ENCODE measurements at regions not wholly inside any gene's neighbourhood (a gene's known extent, or its start where the extent isn't known, plus 50 kb on each side); places are given as distances from the start of the nearest gene placed in this dataset.

GRCh38 chr21:16585896-16586295 is 856.1 kb downstream of the USP25 start:
- no peak for TF ChIP-seq CTCF (IDR thresholded peaks at IDR 0.05)
- intact Hi-C loops (cut with DNase I, micrococcal nuclease) = no loop called here
- H3K4me3 ChIP-seq = no peak overlapping the region
- no peaks in the 10 kb centered on the region for H3K9me3 ChIP-seq
- ATAC-seq = no peak
- peaks cover 5% of the 10 kb centered on the region for H3K4me1 ChIP-seq (ENCODE audit: low read depth)
- DNase-seq = no peak
- H3K36me3 ChIP-seq (ENCODE audit: low read depth) = no peaks in the 10 kb centered on the region

DNA sequence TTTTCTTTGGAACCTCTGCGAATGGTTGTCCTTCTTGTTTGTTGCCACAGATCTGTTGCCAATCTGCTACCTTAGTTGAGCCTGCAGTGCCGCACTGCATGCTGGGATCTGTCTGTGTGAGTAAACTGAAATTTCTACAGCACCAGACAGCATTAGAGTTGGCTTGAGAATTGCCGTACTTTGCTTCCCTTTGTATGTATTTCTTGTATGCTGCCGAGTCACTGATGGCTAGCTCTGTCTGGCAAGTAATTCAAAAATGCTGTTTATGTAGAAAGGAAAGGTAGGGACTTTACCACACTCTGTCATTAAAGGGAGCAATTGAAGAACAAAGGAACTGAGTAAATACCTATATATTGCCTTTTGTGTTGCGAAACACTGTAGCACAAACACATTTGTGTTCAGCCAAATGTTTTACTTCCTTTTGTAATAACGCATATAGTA is 857.4 kb downstream of the USP25 start:
- no peaks in the 10 kb centered on the region for H3K9me3 ChIP-seq
- intact Hi-C loops (cut with DNase I, micrococcal nuclease) = no loop called here
- DNase-seq (peak in 2 of 3 donors; percentile 51 to 75), ATAC-seq (peak; percentile 74)
- no peak for TF ChIP-seq CTCF (IDR thresholded peaks at IDR 0.05)
- H3K4me1 ChIP-seq (ENCODE audit: low read depth) = peaks cover 5% of the 10 kb centered on the region
- H3K4me3 ChIP-seq = no peak overlapping the region
- no peaks in the 10 kb centered on the region for H3K36me3 ChIP-seq (ENCODE audit: low read depth)

- no peak for TF ChIP-seq CTCF (IDR thresholded peaks at IDR 0.05)
- ATAC-seq (no peak), DNase-seq (no peak)
- intact Hi-C loops (cut with DNase I, micrococcal nuclease) = no loop called here
- no peaks in the 10 kb centered on the region for H3K9me3 ChIP-seq
- no peaks in the 10 kb centered on the region for H3K36me3 ChIP-seq (ENCODE audit: low read depth)
- peaks cover 5% of the 10 kb centered on the region for H3K4me1 ChIP-seq (ENCODE audit: low read depth)
- no peak overlapping the region for H3K4me3 ChIP-seq
Observed at GRCh38 chr21:16587681-16588375, 858.0 kb downstream of the USP25 start.

GRCh38 chr21:16588433-16588860 is 858.7 kb downstream of the USP25 start:
- peak; percentile 16 to 54 (median 39) for DNase-seq
- no peak for TF ChIP-seq CTCF (IDR thresholded peaks at IDR 0.05)
- Histone ChIP-seq H3K9me3 (no peaks in the 10 kb centered on the region), H3K4me3 (no peak overlapping the region), H3K36me3 (ENCODE audit: low read depth) (no peaks in the 10 kb centered on the region), H3K4me1 (ENCODE audit: low read depth) (peaks cover 5% of the 10 kb centered on the region)
- peak; percentile 50 for ATAC-seq
- intact Hi-C loops (cut with DNase I, micrococcal nuclease) = no loop called here

DNA sequence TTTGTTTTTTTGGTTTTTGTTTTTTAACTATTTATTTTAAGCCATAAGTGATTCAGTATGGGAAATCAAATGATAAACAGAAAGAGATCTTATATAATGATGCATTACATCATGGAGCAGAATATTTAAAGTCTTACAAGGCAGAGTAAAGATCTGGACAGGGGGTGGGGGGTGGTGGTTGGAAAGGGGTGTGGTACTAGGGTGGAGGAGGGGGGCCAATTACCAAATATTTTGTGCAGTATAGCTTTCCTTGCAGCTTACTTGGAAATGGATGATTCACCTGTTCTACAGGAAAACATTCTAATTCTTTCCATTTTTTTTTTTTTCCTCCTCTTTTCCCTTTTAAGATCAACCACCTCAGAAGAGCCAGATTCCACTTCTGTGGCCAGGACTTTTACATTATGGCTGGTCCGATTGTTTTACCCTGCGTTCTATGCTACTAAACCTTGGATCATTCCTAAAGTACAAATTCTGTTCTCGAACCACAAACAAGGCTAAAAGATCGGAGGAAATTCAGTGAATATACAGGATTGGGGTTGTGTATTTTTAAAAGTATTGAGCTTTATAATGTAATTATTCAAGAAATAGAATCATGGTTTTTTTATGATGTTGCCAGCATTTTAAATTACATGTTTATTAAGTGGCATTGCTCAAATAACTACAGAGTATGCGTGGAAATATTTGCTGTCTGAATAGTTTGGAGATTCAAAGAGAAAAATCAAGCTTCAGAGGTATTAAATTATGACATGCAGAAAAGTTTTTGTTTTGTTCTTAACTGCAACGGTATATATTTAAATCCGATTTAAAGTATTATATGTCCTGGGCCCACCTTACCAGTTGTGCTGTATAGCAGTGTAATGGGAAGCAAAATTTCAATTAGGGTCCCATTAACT is 859.5 kb downstream of the USP25 start:
- ATAC-seq = no peak

More for the DNA sequence above, 859.5 kb downstream of the USP25 start:
- H3K4me1 ChIP-seq (ENCODE audit: low read depth) = peaks cover 5% of the 10 kb centered on the region
- H3K4me3 ChIP-seq = no peak overlapping the region
- TF ChIP-seq CTCF (IDR thresholded peaks at IDR 0.05) = no peak
- intact Hi-C loops (cut with DNase I, micrococcal nuclease) = no loop called here
- no peaks in the 10 kb centered on the region for H3K9me3 ChIP-seq
- H3K36me3 ChIP-seq (ENCODE audit: low read depth) = no peaks in the 10 kb centered on the region
- DNase-seq = no peak

Measured in mucosa of descending colon (tissue), 3 donors.